B cell (primary cell): ENCODE measurements at regions not wholly inside any gene's neighbourhood (a gene's known extent, or its start where the extent isn't known, plus 50 kb on each side); places are given as distances from the start of the nearest gene placed in this dataset.

Source experiments
- ATAC-seq: fragments of 200-7000 bp; cut with Tn5 transposase; one replicate; pipeline ENCODE4 v1.10.0; 2021; ENCODE audit warnings: low read depth, mild to moderate bottlenecking, moderate number of reproducible peaks, moderate library complexity
- CTCF ChIA-PET: fragments of 350-600 bp; sonication (Branson Sonifier 250); formaldehyde crosslinking; loops from one replicate; lab custom pipeline; 2021; ENCODE audit warnings: antibody characterized with exemption, inconsistent platforms; lab: Charles Lee
- POLR2A ChIA-PET: fragments of 350-600 bp; sonication (Branson Sonifier 250); formaldehyde crosslinking; loops from one replicate; lab custom pipeline; 2021; ENCODE audit warnings: antibody characterized with exemption; lab: Charles Lee
- DNase-seq: peaks from one replicate; pipeline ENCODE4 v3.0.0; 2013
- H2AFZ ChIP-seq: 2 replicates; pipeline ENCODE4 v1.6.1; 2012; ENCODE audit warnings: mild to moderate bottlenecking, low read depth, low read length; ENCODE audit not compliant: insufficient read depth, poor library complexity, severe bottlenecking
- H3K27ac ChIP-seq, 2 donors: 1 replicate in 1 of 2; 2 replicates in 1 of 2; pipeline ENCODE4 v1.5.1; 2012 to 2013; ENCODE audit warnings: low read length in 2 of 2, mild to moderate bottlenecking in 2 of 2, moderate library complexity in 1 of 2
- H3K27me3 ChIP-seq, 4 experiments: fragments of 200-600 bp in 1 of 4; sonication (generic) in 1 of 4; replicated peaks in 1 of 4; 1 replicate in 2 of 4; 2 replicates in 2 of 4; pipeline versions ENCODE4 v1.6.1 to v1.7.0; 2013 to 2016; ENCODE audit warnings: low read length in 3 of 4, mild to moderate bottlenecking in 2 of 4, mixed read lengths in 1 of 4, moderate library complexity in 1 of 4; ENCODE audit not compliant: insufficient read depth in 4 of 4, control insufficient read depth in 3 of 4; ENCODE audit errors: control extremely low read depth in 1 of 4
- H3K36me3 ChIP-seq, 2 experiments: replicated peaks in 1 of 2; 1 replicate in 1 of 2; 2 replicates in 1 of 2; pipeline versions ENCODE4 v1.6.1 to v1.7.1; 2013; ENCODE audit warnings: low read length in 1 of 2; ENCODE audit not compliant: insufficient read depth in 2 of 2, control insufficient read depth in 1 of 2; ENCODE audit errors: control extremely low read depth in 1 of 2, extremely low read depth in 1 of 2
- H3K4me1 ChIP-seq, 2 donors: fragments of 200-600 bp in 1 of 2; sonication (generic) in 1 of 2; 1 replicate in 1 of 2; 2 replicates in 1 of 2; pipeline versions ENCODE4 v1.5.1 to v1.6.1; 2013 to 2017; ENCODE audit warnings: low read length in 2 of 2; ENCODE audit not compliant: control insufficient read depth in 2 of 2, insufficient read depth in 2 of 2
- H3K4me2 ChIP-seq: replicated peaks from 2 replicates; pipeline ENCODE3; 2012; ENCODE audit warnings: mild to moderate bottlenecking, low read depth, low read length; ENCODE audit not compliant: poor library complexity, severe bottlenecking
- H3K4me3 ChIP-seq, 5 experiments: fragments of 200-600 bp in 1 of 5; sonication (generic) in 1 of 5; 1 replicate in 3 of 5; 2 replicates in 2 of 5; pipeline versions ENCODE4 v1.5.1 to v1.7.0; 2011 to 2016; ENCODE audit warnings: low read length in 4 of 5, mild to moderate bottlenecking in 4 of 5, low read depth in 2 of 5, control low read depth in 1 of 5, moderate library complexity in 1 of 5; ENCODE audit not compliant: insufficient read depth in 1 of 5; ENCODE audit errors: control extremely low read depth in 1 of 5, extremely low read depth in 1 of 5
- H3K79me2 ChIP-seq: fragments of 200-600 bp; sonication (generic); one replicate; pipeline ENCODE4 v1.6.0; 2016; ENCODE audit warnings: low read length; ENCODE audit not compliant: control insufficient read depth, insufficient read depth
- H3K9ac ChIP-seq: fragments of 200-600 bp; sonication (generic); 2 replicates; pipeline ENCODE4 v1.6.1; 2017; ENCODE audit warnings: mild to moderate bottlenecking, low read length, moderate library complexity
- H3K9me3 ChIP-seq, 3 donors: one replicate each; pipeline versions ENCODE4 v1.6.1 to v1.7.1; 2013; ENCODE audit warnings: low read length in 2 of 3; ENCODE audit not compliant: control insufficient read depth in 2 of 3, insufficient read depth in 1 of 3; ENCODE audit errors: control extremely low read depth in 1 of 3
- H4K20me1 ChIP-seq: 2 replicates; pipeline ENCODE4 v1.6.0; 2012; ENCODE audit warnings: mild to moderate bottlenecking, low read length; ENCODE audit not compliant: insufficient read depth, control insufficient read depth, poor library complexity, severe bottlenecking
- H3K27ac Mint-ChIP-seq: one replicate; pipeline ENCODE4 v1.8.0; 2021; ENCODE audit warnings: mixed read lengths
- H3K27me3 Mint-ChIP-seq: one replicate; pipeline ENCODE4 v1.8.0; 2021; ENCODE audit warnings: mixed read lengths
- H3K4me1 Mint-ChIP-seq: one replicate; pipeline ENCODE4 v1.8.0; 2021; ENCODE audit warnings: mixed read lengths
- H3K4me3 Mint-ChIP-seq: one replicate; pipeline ENCODE4 v1.8.0; 2021; ENCODE audit warnings: mixed read lengths
- H3K9me3 Mint-ChIP-seq: one replicate; pipeline ENCODE4 v1.8.0; 2022; ENCODE audit warnings: mixed read lengths; ENCODE audit not compliant: insufficient read depth
- CTCF ChIP-seq: fragments of 200-600 bp; IDR thresholded peaks from one replicate; pipeline ENCODE4 v1.8.0; 2022; ENCODE audit warnings: antibody characterized with exemption, mild to moderate bottlenecking
- EZH2 ChIP-seq: IDR thresholded peaks from 2 replicates; pipeline ENCODE4 v1.6.1; 2012; ENCODE audit warnings: borderline replicate concordance, low read depth, mild to moderate bottlenecking, moderate library complexity, low read length; ENCODE audit not compliant: insufficient read depth, poor library complexity, severe bottlenecking
- WGBS: methylation state at CpG from one replicate; pipeline ENCODE4 v1.1.5; 2013; ENCODE audit warnings: missing lambda C conversion rate; ENCODE audit not compliant: insufficient coverage; 5-methylcytosine and 5-hydroxymethylcytosine counted together
- intact Hi-C: fragments of 100-400 bp; cut with micrococcal nuclease; formaldehyde crosslinking; loops from one replicate; pipeline ENCODE4 v1.10.0; 2022

GRCh38 chr3:193028258-193028657 lies 110.6 kb upstream of the MB21D2 start:
- CTCF ChIA-PET, result no interaction called here

GRCh38 chr3:193029800-193030199 lies 112.1 kb upstream of the MB21D2 start:
- Histone ChIP-seq H3K4me2 (no peak overlapping the region), H3K4me1 (no peaks in the 10 kb centered on the region), H2AFZ (no peak overlapping the region), H3K36me3 (no peaks in the 10 kb centered on the region), H3K27ac (no peak overlapping the region), H3K27me3 (no peaks in the 10 kb centered on the region), H4K20me1 (no peaks in the 10 kb centered on the region), H3K9me3 (no peaks in the 10 kb centered on the region), H3K9ac (no peak overlapping the region), H3K79me2 (no peaks in the 10 kb centered on the region), H3K4me3 (no peak overlapping the region)
- no CpG with 5 or more reads among the region's 2 CpGs for WGBS
- ATAC-seq (no peak), DNase-seq (no peak)
- TF ChIP-seq EZH2 (no peak), CTCF (no peak)
- intact Hi-C loops, result no loop called here
- ChIA-PET POLR2A (no interaction called here), CTCF (no interaction called here)
- Mint-ChIP-seq H3K4me1 (no peaks in the 10 kb centered on the region), H3K27me3 (peaks cover 3% of the 10 kb centered on the region), H3K27ac (no peak overlapping the region), H3K9me3 (no peaks in the 10 kb centered on the region), H3K4me3 (no peak overlapping the region)

More at GRCh38 chr3:193028258-193028657, 110.6 kb upstream of the MB21D2 start:
- TF ChIP-seq CTCF (no peak), EZH2 (no peak)
- Mint-ChIP-seq H3K9me3 (no peaks in the 10 kb centered on the region), H3K27me3 (peaks cover 3% of the 10 kb centered on the region), H3K27ac (no peak overlapping the region), H3K4me3 (no peak overlapping the region), H3K4me1 (no peaks in the 10 kb centered on the region)
- H3K36me3 ChIP-seq, result no peaks in the 10 kb centered on the region
- no peak overlapping the region for H3K9ac ChIP-seq
- WGBS, result 100% methylated on average over 1 of the region's 4 CpGs
- intact Hi-C loops, result no loop called here
- H3K9me3 ChIP-seq, result no peaks in the 10 kb centered on the region
- H3K27ac ChIP-seq, result no peak overlapping the region
- H3K27me3 ChIP-seq, result no peaks in the 10 kb centered on the region
- DNase-seq (no peak), ATAC-seq (no peak)
- no peaks in the 10 kb centered on the region for H3K79me2 ChIP-seq
- no peak overlapping the region for H3K4me2 ChIP-seq
- no peak overlapping the region for H3K4me3 ChIP-seq
- POLR2A ChIA-PET, result no interaction called here
- no peaks in the 10 kb centered on the region for H4K20me1 ChIP-seq
- H2AFZ ChIP-seq, result no peak overlapping the region
- H3K4me1 ChIP-seq, result no peaks in the 10 kb centered on the region
